ENCODE measurements at regions not wholly inside any gene's neighbourhood (a gene's known extent, or its start where the extent isn't known, plus 50 kb on each side); places are given as distances from the start of the nearest gene placed in this dataset.

DNA sequence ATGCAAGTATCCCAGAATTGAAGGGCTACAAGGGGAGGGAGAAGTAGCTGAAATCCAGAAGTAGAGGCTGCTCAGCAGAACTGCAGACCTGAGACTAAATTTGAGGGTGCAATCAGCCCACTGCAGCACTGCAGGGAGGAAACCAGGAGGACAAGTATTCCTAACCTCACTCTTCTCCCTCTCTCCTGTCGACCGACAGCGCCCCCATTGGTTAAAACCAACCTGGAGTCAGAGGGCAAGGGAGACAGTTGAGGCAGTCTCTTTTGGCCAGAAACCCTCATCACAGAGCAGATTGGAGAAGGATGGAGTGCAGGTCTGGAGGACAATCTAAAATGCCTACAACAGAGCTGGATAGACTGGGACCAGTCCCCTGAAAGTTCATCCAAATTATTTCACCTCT lies 768.9 kb upstream of the KLHL29 start:
- Histone ChIP-seq H3K4me1 (ENCODE audit: control insufficient read depth, insufficient read depth, low read length) (no peaks in the 10 kb centered on the region), H3K27me3 (ENCODE audit: control insufficient read depth, insufficient read depth, low read length) (no peaks in the 10 kb centered on the region), H3K27ac (ENCODE audit: low read length) (no peak overlapping the region), H3K9me3 (ENCODE audit: control insufficient read depth, low read depth, low read length) (no peaks in the 10 kb centered on the region), H3K36me3 (ENCODE audit: control insufficient read depth, insufficient read depth, low read length) (no peaks in the 10 kb centered on the region), H3K4me3 (ENCODE audit: low read length) (no peak overlapping the region)
- no peak for DNase-seq
- WGBS (ENCODE audit: insufficient coverage, low lambda C conversion rate), result no CpG with 5 or more reads among the region's 3 CpGs

DNA sequence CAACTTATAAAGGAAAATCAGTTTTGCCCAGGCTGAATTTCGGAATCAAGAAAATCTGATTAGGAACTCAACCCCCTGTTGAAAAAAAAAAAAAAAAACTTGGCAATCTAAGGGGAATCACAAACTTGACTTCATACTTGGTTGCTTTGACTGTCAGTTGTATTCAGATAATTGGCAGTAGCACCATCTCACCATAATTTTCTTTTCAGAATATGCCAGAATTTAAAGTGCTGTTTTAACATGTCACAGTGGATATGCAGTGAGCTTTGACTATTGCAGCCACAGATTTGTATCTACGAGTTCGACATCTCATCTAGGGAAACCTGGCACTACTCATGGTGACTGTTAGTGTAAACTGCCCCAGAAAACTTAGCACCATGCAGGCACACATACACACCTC lies 761.4 kb upstream of the KLHL29 start:
- no CpG with 5 or more reads among the region's 3 CpGs for WGBS (ENCODE audit: insufficient coverage, low lambda C conversion rate)
- Histone ChIP-seq H3K4me3 (ENCODE audit: low read length) (no peak overlapping the region), H3K9me3 (ENCODE audit: control insufficient read depth, low read depth, low read length) (no peaks in the 10 kb centered on the region), H3K27ac (ENCODE audit: low read length) (no peak overlapping the region), H3K4me1 (ENCODE audit: control insufficient read depth, insufficient read depth, low read length) (no peaks in the 10 kb centered on the region), H3K36me3 (ENCODE audit: control insufficient read depth, insufficient read depth, low read length) (no peaks in the 10 kb centered on the region), H3K27me3 (ENCODE audit: control insufficient read depth, insufficient read depth, low read length) (no peaks in the 10 kb centered on the region)
- DNase-seq, result no peak

DNA sequence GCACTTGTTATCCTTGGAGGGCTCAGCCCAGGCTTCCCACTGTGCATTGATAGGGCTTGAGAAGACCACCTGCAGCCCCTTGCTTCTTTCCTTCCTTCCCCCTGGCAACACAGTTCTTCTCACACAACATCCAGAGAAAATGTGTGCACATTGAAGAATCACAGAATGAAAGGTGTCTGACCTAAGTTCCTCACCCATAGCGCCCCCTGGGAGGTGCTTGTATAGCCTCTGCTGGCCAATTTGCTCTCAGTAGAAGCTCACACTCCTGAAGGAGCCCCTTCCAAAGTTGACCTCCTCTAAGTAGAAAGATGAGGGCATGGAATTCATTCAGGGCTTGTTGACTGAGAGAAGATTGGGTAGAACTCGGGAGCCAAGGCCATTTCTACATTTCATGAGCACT lies 758.4 kb upstream of the KLHL29 start:
- Histone ChIP-seq H3K4me1 (ENCODE audit: control insufficient read depth, insufficient read depth, low read length) (no peaks in the 10 kb centered on the region), H3K27ac (ENCODE audit: low read length) (no peak overlapping the region), H3K27me3 (ENCODE audit: control insufficient read depth, insufficient read depth, low read length) (no peaks in the 10 kb centered on the region), H3K9me3 (ENCODE audit: control insufficient read depth, low read depth, low read length) (no peaks in the 10 kb centered on the region), H3K36me3 (ENCODE audit: control insufficient read depth, insufficient read depth, low read length) (no peaks in the 10 kb centered on the region), H3K4me3 (ENCODE audit: low read length) (no peak overlapping the region)
- DNase-seq, result no peak
- no CpG with 5 or more reads among the region's 2 CpGs for WGBS (ENCODE audit: insufficient coverage, low lambda C conversion rate)

DNA sequence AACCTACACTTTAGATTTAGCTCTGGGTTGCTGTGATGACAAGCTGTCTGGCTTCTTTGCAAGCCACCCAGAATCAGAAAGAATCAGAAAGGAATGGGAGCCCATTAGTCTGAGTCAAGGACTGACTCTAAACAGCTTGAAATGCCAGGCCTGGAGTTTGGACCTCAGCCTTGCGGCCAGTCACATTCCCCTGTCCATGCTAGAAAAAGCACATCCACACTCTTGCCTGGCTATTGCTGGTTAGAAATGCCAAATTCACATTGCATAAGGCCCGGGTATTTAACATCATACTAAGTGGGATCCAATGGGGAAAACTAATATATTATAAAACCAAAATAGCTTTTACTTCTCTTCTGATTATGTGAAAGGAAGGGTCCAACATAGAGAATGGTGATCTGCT lies 756.8 kb upstream of the KLHL29 start:
- Histone ChIP-seq H3K27me3 (ENCODE audit: control insufficient read depth, insufficient read depth, low read length) (no peaks in the 10 kb centered on the region), H3K9me3 (ENCODE audit: control insufficient read depth, low read depth, low read length) (no peaks in the 10 kb centered on the region), H3K36me3 (ENCODE audit: control insufficient read depth, insufficient read depth, low read length) (no peaks in the 10 kb centered on the region), H3K27ac (ENCODE audit: low read length) (no peak overlapping the region), H3K4me1 (ENCODE audit: control insufficient read depth, insufficient read depth, low read length) (no peaks in the 10 kb centered on the region), H3K4me3 (ENCODE audit: low read length) (no peak overlapping the region)
- no peak for DNase-seq
- WGBS (ENCODE audit: insufficient coverage, low lambda C conversion rate), result no CpG with 5 or more reads among the region's 2 CpGs

DNA sequence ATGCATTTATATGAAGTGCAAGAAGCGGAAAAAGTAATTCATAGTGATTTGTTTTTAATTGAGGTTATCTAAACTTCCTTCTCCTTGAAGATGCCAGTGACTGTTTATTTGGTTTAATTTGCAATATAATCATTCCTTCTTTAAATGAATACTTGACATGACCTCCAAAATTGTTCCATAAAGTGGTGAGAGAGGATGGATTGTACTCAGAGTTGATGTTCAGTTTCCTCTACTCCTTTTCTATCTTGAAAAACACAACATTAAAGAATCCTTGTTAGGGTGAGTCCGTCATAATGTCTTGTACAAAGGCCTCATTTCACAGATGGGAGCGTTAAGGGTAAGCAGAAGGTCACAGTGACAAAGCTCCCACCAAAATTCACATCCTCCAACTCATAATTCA lies 756.1 kb upstream of the KLHL29 start:
- Histone ChIP-seq H3K36me3 (ENCODE audit: control insufficient read depth, insufficient read depth, low read length) (no peaks in the 10 kb centered on the region), H3K4me3 (ENCODE audit: low read length) (no peak overlapping the region), H3K4me1 (ENCODE audit: control insufficient read depth, insufficient read depth, low read length) (no peaks in the 10 kb centered on the region), H3K9me3 (ENCODE audit: control insufficient read depth, low read depth, low read length) (no peaks in the 10 kb centered on the region), H3K27me3 (ENCODE audit: control insufficient read depth, insufficient read depth, low read length) (no peaks in the 10 kb centered on the region), H3K27ac (ENCODE audit: low read length) (no peak overlapping the region)
- no CpG with 5 or more reads among the region's 3 CpGs for WGBS (ENCODE audit: insufficient coverage, low lambda C conversion rate)
- DNase-seq, result no peak

DNA sequence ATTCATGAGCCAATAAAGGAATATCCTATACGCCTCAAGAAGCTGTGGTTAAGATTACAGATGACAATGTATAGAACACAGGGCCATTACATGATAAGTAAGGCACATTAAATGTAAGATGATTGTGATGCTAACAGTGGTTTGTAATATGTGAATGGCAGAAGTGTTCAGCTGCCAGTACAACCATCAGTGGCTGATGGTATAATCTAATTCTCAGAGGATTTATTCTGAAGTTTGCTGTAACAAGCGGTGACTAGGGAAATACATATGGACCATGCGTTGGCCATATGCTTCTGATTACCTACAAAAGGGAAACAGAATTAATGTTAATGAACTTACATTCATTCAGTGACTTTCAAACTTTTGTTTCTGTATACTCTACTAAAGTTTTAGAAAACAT lies 750.8 kb upstream of the KLHL29 start:
- 100% methylated on average over 1 of the region's 3 CpGs for WGBS (ENCODE audit: insufficient coverage, low lambda C conversion rate)

DNA sequence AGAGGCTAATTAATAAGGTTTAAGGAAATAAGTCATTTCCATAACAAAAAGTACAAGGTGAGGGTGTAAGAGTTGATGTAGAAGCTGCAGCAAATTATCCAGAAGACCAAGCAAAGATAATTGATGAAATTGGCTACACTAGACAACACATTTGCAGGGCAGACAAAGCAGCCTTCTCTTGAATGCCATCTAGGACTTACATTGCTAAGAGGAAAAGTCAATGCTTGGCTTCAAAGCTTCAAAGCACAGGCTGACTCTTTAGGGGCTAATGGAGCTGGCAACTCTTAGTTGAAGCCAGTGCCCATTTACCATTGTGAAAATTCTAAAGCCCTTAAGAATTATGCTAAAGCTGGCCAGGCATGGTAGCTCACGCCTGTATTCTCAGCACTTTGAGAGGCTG lies 728.6 kb upstream of the KLHL29 start:
- no peak overlapping the region for H3K4me3 ChIP-seq (ENCODE audit: low read length)
- WGBS (ENCODE audit: insufficient coverage, low lambda C conversion rate), result no CpG with 5 or more reads among the region's 1 CpG
- no peaks in the 10 kb centered on the region for H3K4me1 ChIP-seq (ENCODE audit: control insufficient read depth, insufficient read depth, low read length)
- no peaks in the 10 kb centered on the region for H3K27me3 ChIP-seq (ENCODE audit: control insufficient read depth, insufficient read depth, low read length)
- no peaks in the 10 kb centered on the region for H3K36me3 ChIP-seq (ENCODE audit: control insufficient read depth, insufficient read depth, low read length)
- no peak for DNase-seq
- H3K27ac ChIP-seq (ENCODE audit: low read length), result no peak overlapping the region
- H3K9me3 ChIP-seq (ENCODE audit: control insufficient read depth, low read depth, low read length), result no peaks in the 10 kb centered on the region

More for the DNA sequence above, 750.8 kb upstream of the KLHL29 start:
- H3K36me3 ChIP-seq (ENCODE audit: control insufficient read depth, insufficient read depth, low read length), result no peaks in the 10 kb centered on the region
- no peak overlapping the region for H3K4me3 ChIP-seq (ENCODE audit: low read length)
- H3K27ac ChIP-seq (ENCODE audit: low read length), result no peak overlapping the region
- H3K4me1 ChIP-seq (ENCODE audit: control insufficient read depth, insufficient read depth, low read length), result no peaks in the 10 kb centered on the region
- no peaks in the 10 kb centered on the region for H3K27me3 ChIP-seq (ENCODE audit: control insufficient read depth, insufficient read depth, low read length)
- no peaks in the 10 kb centered on the region for H3K9me3 ChIP-seq (ENCODE audit: control insufficient read depth, low read depth, low read length)
- DNase-seq, result no peak

DNA sequence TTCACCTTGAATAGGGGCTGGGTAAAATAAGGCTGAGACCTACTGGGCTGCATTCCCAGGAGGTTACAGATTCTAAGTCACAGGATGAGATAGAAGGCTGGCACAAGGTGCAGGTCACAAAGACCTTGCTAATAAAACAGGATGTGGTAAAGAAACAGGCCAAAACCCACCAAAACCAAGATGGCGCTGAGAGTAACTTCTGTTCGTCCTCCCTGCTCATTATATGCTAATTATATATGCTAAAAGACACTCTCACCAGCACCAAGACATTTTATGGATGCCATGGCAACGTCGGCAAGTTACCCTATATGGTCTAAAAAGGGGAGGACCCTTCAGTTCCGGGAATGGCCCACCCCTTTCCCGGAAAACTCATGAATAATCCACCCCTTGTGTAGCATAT lies 711.5 kb upstream of the KLHL29 start:
- WGBS (ENCODE audit: insufficient coverage, low lambda C conversion rate), result no CpG with 5 or more reads among the region's 6 CpGs

DNA sequence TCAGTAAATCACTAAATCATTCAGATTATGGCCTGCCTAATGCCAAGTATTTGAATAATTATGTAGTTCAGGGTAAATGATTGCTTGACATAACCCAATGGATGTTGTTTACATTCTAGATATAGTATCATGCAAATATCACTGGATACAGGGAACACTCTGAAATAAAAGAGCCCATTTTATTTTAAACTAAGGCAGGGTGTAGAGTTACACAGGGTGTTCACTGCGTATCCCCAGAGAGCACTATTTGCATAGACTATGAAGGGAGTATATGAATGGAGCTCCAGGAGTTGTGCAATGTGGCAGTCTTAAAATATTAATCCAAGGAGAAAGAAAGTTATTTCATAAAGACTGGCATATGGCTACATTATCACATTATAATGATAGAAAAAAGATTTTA lies 701.1 kb upstream of the KLHL29 start:
- 75% methylated on average over 1 of the region's 1 CpG for WGBS (ENCODE audit: insufficient coverage, low lambda C conversion rate)
- H3K36me3 ChIP-seq (ENCODE audit: control insufficient read depth, insufficient read depth, low read length), result no peaks in the 10 kb centered on the region
- no peaks in the 10 kb centered on the region for H3K27me3 ChIP-seq (ENCODE audit: control insufficient read depth, insufficient read depth, low read length)
- H3K9me3 ChIP-seq (ENCODE audit: control insufficient read depth, low read depth, low read length), result no peaks in the 10 kb centered on the region
- H3K4me1 ChIP-seq (ENCODE audit: control insufficient read depth, insufficient read depth, low read length), result no peaks in the 10 kb centered on the region
- H3K27ac ChIP-seq (ENCODE audit: low read length), result no peak overlapping the region
- H3K4me3 ChIP-seq (ENCODE audit: low read length), result no peak overlapping the region
- no peak for DNase-seq

More for the DNA sequence above, 711.5 kb upstream of the KLHL29 start:
- H3K4me3 ChIP-seq (ENCODE audit: low read length), result no peak overlapping the region
- no peaks in the 10 kb centered on the region for H3K27me3 ChIP-seq (ENCODE audit: control insufficient read depth, insufficient read depth, low read length)
- no peaks in the 10 kb centered on the region for H3K36me3 ChIP-seq (ENCODE audit: control insufficient read depth, insufficient read depth, low read length)
- no peak for DNase-seq
- H3K4me1 ChIP-seq (ENCODE audit: control insufficient read depth, insufficient read depth, low read length), result no peaks in the 10 kb centered on the region
- H3K9me3 ChIP-seq (ENCODE audit: control insufficient read depth, low read depth, low read length), result no peaks in the 10 kb centered on the region
- no peak overlapping the region for H3K27ac ChIP-seq (ENCODE audit: low read length)

DNA sequence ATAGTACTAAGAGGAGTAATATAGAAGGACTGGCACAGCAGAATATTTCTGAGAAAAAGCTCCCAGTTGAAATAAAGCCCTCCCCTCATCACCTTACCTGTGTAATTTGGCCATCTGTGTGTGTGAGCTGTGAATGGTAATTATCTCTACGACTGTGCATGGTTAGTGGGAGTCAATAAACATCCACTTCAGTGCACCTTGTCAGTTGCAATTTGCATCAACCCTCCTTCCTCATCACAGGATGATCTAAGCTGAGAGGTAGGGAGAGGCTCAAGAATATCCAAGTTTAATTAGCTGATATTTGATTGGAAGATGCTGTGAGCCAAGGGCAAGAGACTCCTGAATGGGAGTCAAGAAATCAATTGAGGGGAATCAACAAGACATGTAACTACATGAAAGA lies 694.9 kb upstream of the KLHL29 start:
- Histone ChIP-seq H3K27me3 (ENCODE audit: control insufficient read depth, insufficient read depth, low read length) (no peaks in the 10 kb centered on the region), H3K9me3 (ENCODE audit: control insufficient read depth, low read depth, low read length) (no peaks in the 10 kb centered on the region), H3K27ac (ENCODE audit: low read length) (no peak overlapping the region), H3K4me3 (ENCODE audit: low read length) (no peak overlapping the region), H3K4me1 (ENCODE audit: control insufficient read depth, insufficient read depth, low read length) (no peaks in the 10 kb centered on the region), H3K36me3 (ENCODE audit: control insufficient read depth, insufficient read depth, low read length) (no peaks in the 10 kb centered on the region)
- DNase-seq, result no peak
- no CpG with 5 or more reads among the region's 1 CpG for WGBS (ENCODE audit: insufficient coverage, low lambda C conversion rate)

DNA sequence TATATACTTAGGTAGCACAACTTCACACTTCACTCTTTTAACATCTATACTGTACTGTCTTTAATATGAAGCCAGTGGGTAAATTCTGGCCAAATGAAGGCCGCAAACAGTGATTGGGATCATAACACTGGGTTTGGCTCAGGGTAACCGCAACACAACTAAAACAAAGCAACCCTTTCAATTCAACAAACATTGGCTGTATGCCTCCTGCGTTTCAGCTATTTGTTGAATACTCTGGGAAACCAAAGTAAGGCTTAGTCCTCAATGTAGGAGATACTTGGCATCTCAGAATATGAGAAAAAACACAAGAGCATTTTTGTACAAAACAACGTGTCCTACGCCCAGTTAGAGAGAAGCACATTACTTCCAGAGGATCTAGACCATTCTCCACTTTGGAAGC lies 693.3 kb upstream of the KLHL29 start:
- no peaks in the 10 kb centered on the region for H3K9me3 ChIP-seq (ENCODE audit: control insufficient read depth, low read depth, low read length)
- H3K27me3 ChIP-seq (ENCODE audit: control insufficient read depth, insufficient read depth, low read length), result no peaks in the 10 kb centered on the region
- no peaks in the 10 kb centered on the region for H3K4me1 ChIP-seq (ENCODE audit: control insufficient read depth, insufficient read depth, low read length)
- H3K27ac ChIP-seq (ENCODE audit: low read length), result no peak overlapping the region
- DNase-seq, result no peak
- no peaks in the 10 kb centered on the region for H3K36me3 ChIP-seq (ENCODE audit: control insufficient read depth, insufficient read depth, low read length)
- H3K4me3 ChIP-seq (ENCODE audit: low read length), result no peak overlapping the region
- no CpG with 5 or more reads among the region's 5 CpGs for WGBS (ENCODE audit: insufficient coverage, low lambda C conversion rate)
